HEK293 (cell line): ENCODE measurements at regions not wholly inside any gene's neighbourhood (a gene's known extent, or its start where the extent isn't known, plus 50 kb on each side); places are given as distances from the start of the nearest gene placed in this dataset.
"Not testable (repeated sequence)": the region's sequence is repeated elsewhere in the genome, so short reads cannot be mapped to it uniquely, and the experiment has no call there.

ENCODE experiments used
- WT1 ChIP-seq: fragments of 450-650 bp; formaldehyde crosslinking; IDR thresholded peaks from 2 replicates; pipeline ENCODE4 v1.5.1; 2016; ENCODE audit warnings: missing biosample characterization, missing genetic modification characterization
- ZNF114 ChIP-seq: fragments of 450-650 bp; formaldehyde crosslinking; IDR thresholded peaks from 2 replicates; pipeline ENCODE4 v1.5.0; 2017; ENCODE audit warnings: missing biosample characterization, missing genetic modification characterization
- ZNF221 ChIP-seq: fragments of 450-650 bp; formaldehyde crosslinking; IDR thresholded peaks from 2 replicates; pipeline ENCODE4 v1.5.1; 2017; ENCODE audit warnings: missing biosample characterization, missing genetic modification characterization, borderline replicate concordance
- ZNF558 ChIP-seq: fragments of 450-650 bp; formaldehyde crosslinking; IDR thresholded peaks from 2 replicates; pipeline ENCODE4 v1.5.1; 2016; ENCODE audit warnings: missing biosample characterization, missing genetic modification characterization
- ZNF660 ChIP-seq: fragments of 450-650 bp; IDR thresholded peaks from 2 replicates; pipeline ENCODE4 v1.5.1; 2018; ENCODE audit warnings: missing biosample characterization, mild to moderate bottlenecking, missing genetic modification characterization
- TF ChIP-seq, protein P1 (sequence below): fragments of 450-650 bp; formaldehyde crosslinking; IDR thresholded peaks from 2 replicates; pipeline ENCODE4 v1.5.1; 2016; ENCODE audit warnings: missing biosample characterization, missing genetic modification characterization

DNA sequence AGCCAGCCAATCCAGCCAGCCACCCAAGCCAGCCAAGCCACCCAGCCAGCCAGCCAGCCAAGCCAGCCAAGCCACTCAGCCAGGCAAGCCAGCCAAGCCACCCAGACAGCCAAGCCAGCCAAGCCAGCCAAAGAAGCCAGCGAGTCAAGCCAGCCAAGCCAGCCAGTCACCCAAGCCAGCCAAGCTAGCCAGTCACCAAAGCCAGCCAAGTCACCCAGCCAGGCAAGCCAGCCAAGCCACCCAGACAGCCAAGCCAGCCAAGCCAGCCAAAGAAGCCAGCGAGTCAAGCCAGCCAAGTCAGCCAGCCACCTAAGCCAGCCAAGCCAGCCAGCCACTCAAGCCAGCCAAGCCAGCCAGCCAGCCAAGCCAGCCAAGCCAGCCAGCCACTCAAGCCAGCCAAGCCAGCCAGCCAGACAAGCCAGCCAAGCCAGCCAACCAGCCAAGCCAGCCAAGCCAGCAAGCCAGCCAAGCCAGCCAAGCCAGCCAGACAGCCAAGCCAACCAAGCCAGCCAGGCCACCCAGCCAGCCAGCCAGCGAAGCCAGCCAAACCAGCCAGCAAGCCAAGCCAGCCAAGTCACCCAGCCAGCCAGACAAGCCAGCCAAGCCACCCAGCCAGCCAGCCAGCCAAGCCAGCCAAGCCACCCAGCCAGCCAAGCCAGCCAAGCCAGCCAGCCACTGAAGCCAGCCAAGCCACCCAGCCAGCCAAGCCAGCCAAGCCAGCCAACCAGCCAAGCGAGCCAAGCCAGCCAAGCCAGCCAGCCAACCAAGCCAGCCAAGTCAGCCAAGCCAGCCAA lies 198.8 kb downstream of the GOLGA6L6 start:
- not testable (repeated sequence) for TF ChIP-seq ZNF660; ZNF558; ZNF114 (tag by site-specific recombination); ZNF221; WT1 (tag by site-specific recombination)
- TF ChIP-seq, protein P1, sequence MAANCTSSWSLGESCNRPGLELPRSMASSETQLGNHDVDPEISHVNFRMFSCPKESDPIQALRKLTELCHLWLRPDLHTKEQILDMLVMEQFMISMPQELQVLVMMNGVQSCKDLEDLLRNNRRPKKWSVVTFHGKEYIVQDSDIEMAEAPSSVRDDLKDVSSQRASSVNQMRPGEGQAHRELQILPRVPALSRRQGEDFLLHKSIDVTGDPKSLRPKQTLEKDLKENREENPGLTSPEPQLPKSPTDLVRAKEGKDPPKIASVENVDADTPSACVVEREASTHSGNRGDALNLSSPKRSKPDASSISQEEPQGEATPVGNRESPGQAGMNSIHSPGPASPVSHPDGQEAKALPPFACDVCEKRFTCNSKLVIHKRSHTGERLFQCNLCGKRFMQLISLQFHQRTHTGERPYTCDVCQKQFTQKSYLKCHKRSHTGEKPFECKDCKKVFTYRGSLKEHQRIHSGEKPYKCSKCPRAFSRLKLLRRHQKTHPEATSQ: not testable (repeated sequence)
